Activated CD4-positive, alpha-beta T cell treated with anti-CD3 and anti-CD28 coated beads for 1 hour (primary cell): ENCODE measurements at regions not wholly inside any gene's neighbourhood (a gene's known extent, or its start where the extent isn't known, plus 50 kb on each side); places are given as distances from the start of the nearest gene placed in this dataset.

Experiments
- DNase-seq: peaks from one replicate; pipeline ENCODE4 v3.0.0-alpha.2; 2020

DNA sequence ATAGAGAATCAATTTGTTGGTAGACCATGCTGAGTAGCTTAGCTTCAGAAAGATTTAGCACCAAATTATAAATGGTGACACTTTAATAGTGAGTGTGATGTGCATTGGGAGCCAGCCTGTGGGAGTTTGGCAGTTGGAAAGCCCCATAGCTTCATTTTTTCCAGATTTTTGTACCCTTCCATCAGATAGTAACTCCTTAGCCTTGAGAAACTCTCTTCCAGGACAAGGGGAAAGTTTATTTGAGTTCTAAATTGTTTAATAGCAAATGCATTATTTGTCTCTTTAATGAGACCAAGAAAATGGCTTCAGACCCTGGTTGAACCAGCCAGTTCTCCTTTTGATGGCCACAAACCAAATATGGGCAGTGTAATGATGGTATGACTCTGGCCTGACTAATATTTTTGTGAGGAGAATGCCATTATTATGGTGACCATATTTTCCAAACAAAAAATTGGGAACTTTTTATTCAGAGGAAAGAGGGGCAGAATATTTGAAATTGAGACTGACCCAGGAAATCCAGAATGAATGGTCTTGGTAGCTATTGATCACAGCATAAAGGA, 49.8 kb downstream of the PLCE1 start:
- DNase-seq = no peak

GRCh38 chr10:94046098-94046497, 52.4 kb downstream of the PLCE1 start:
- no peak for DNase-seq

DNA sequence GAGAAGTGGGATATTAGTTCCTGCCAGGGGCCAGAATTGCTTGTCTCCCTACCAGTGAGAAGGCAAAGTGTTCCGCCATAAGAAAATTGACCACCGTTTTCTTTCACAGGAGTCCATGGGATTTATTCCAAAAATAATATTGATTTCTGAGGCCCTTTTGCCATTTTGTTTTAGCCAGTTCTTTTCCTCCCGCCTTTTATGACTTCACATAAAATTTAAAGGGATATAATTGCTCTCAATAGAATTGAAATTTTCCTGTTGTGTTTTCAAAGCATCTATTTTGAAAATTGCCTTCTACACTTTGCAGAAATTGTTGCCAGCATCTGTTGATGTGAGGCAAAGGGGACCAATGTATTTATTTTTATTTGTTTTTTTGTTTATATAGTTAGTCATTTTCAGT, 53.6 kb downstream of the PLCE1 start:
- DNase-seq = no peak

- DNase-seq = no peak
These were observed 56.2 kb downstream of the PLCE1 start for GRCh38 chr10:94049911-94050310.

GRCh38 chr10:94052281-94052680, 58.5 kb downstream of the PLCE1 start:
- no peak for DNase-seq

DNA sequence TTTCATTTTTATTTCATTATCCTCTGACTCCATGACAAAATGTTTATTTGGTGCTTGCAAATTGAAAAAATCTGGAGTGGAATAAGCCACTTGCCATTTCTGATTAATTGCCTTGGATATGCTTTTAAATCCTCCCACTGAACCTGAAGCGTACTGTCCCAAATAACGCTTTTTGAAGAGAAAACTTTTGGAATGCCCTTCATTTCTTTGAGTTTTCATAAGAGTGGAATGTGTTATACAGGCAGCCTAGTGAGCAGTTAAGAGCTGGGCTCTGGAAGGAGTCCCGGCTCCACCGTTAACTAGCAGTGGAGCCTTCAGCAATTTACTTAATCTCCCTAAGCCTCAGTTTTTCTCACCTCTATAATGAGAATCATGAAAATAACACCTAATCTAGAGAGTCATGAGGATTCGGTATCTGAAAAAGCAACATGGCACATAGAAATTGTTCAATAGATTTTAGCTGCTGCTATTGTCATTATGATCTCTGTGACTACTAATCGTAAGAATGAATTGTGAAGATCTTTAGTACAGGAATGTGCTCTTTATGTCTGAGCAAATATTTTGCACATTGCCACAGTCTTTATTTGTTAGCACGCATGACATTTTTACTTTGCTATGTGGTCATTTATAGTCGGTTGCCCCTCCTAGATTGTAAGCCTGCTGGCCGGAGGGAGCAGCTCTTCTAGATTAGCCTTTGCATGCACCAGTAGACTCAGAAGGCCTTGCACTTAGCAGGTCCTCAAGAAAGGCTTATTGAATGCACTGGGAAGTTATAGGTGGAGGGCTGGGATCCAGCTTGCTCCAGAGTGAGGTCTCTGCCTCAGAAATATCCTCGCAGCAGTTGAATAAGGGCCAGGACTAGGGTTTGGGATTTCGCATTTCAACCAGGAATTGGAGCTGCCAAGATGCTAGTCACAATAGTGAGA, 59.4 kb downstream of the PLCE1 start:
- DNase-seq = no peak

GRCh38 chr10:94059178-94059883, 65.6 kb downstream of the PLCE1 start:
- no peak for DNase-seq

GRCh38 chr10:94061026-94061425, 67.3 kb downstream of the PLCE1 start:
- no peak for DNase-seq

- no peak for DNase-seq
These were observed 68.9 kb downstream of the PLCE1 start for GRCh38 chr10:94062611-94063010.

DNA sequence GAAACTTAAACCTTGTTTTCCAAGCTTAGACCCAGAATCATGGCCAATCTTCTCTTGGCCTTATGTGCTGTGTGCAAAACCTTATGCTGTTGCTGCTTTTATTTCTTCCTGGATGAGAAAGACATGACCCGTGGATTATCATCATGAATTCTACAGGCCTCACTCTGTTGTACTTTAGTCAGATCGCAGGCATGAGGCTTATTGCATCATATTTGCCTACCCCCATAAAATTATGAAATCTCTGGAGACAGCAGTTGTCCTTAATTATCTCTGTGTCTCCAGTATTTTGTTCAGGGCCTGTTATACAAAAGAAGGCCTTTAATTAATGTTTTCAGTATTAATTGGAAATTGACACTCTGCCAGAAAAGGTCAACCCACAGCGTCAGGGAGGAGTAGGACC, 71.6 kb downstream of the PLCE1 start:
- DNase-seq = no peak

GRCh38 chr10:94065787-94066186, 72.1 kb downstream of the PLCE1 start:
- DNase-seq = no peak

DNA sequence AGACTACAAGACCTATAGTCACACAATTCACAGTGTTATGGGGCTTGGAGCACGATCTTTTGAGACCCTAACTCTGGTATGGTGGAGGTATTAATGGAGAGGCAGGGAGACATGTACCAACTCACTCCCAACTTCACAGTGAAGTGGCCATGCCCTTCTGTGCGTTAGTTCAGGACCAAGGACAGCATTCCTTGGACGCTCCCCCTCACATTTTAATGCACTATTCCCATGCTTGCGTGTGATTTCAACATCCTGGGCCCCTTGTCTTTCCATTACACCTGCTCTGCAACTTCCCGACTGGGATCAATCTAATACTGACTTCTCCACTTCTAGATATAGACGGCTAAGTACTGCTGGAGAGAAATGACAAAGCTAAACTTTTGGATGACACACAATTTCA, 72.7 kb downstream of the PLCE1 start:
- DNase-seq = no peak

DNA sequence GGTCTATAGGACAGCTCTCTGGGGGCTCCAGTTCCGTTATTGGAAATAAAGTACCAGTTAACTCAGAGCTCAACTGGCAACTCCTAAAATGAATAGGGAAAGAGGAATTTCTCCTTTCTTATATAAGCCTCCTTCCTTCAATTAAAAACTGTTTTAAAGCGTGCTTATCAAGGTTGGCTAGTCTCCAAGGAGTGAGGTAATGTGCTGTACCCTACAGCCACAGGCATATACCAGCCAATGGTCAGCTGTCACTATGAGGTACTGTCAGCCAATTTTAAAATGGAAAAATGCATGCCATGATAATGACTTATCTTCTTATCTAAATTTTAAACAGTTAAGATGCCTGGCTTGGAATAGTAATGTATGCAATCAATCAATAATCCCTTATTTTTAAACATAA, 76.2 kb downstream of the PLCE1 start:
- no peak for DNase-seq

DNA sequence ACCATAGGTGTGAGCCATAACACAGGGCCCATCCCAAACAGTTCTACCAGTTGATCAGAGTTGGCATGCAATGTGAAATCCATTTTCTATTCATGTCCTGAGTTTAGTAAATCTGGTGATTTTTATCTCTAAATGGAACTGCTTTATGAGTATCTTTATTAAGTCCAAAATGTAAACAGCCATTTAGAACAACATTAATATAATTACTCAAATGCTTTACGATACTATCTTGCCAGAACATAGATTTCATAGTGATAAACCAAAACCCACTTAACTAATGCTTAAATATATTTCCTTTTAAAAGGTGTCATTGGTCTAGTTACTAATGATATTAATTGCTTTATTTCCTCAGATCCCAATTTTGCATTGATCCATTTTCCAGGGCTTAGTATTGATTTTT, 80.7 kb downstream of the PLCE1 start:
- DNase-seq = no peak

GRCh38 chr10:94075506-94075905, 81.8 kb downstream of the PLCE1 start:
- no peak for DNase-seq

DNA sequence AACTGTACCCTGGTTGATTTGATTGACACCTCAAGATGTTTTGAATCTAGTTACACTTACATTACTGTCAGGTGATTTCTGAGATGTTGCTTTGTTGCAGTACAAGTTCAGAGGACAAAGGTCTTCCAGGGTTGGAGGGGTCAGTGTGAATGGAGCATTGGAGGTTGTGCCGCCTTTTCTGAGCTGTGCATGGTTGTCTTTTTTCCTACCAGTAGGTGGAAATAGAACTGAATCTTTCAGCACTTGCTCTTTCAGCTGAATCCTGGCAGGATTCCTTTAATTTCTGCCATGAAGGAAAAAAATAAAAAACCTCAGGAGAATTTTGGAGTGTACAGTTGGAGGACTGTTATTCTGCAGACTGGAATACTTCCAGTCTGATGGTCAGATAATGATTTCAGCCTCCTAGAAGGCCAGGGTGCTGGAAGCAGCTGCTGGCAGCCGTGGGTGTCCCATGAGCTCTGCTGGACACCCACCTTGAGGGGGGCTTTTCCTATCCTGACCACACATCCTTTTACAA, 82.7 kb downstream of the PLCE1 start:
- DNase-seq = no peak

- no peak for DNase-seq
These were observed 83.3 kb downstream of the PLCE1 start for GRCh38 chr10:94077042-94077441.

- no peak for DNase-seq
These were observed 86.4 kb downstream of the PLCE1 start for GRCh38 chr10:94080108-94080507.

- no peak for DNase-seq
These were observed 90.0 kb downstream of the PLCE1 start for GRCh38 chr10:94083662-94084265.

DNA sequence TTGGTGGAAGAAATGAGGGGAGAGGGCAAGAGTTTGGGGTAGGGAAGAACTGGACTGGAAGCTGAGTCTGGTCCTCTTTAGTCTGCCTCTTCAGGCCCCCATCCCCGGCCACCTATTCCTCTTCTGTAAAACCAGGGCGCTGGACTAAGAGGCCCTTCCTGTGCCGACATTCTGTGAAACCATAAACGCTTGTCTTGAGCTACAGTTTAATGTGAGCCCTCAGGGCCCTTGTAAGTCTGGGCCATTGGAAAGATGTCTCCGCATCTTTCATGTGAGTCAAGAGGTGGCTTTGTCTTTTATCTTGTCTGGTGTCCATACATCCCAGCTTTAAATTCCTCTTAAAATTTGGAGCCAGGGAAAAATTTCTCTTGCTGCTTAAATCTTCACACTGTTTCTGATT, 90.6 kb downstream of the PLCE1 start:
- no peak for DNase-seq

DNA sequence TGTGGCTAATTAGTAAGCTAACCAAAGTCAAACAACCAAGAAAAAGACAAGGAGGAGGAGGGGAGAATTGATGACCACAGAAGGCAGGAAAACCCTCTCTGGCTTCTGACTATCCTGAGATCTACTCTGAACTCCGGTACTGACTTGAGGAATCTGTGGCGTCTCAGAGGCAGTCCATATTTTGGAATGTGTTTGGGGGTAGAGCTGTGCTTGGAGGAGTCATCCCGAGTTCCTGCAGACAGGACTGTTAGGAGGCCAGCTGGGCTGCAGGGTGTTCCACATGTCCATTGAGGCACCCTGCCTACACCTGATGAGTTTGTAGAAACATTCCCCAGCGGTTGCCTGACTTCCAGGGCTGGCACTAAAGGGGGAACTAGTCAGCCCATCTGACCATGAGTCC, 91.6 kb downstream of the PLCE1 start:
- no peak for DNase-seq

- no peak for DNase-seq
These were observed 92.2 kb downstream of the PLCE1 start for GRCh38 chr10:94085766-94086437.

DNA sequence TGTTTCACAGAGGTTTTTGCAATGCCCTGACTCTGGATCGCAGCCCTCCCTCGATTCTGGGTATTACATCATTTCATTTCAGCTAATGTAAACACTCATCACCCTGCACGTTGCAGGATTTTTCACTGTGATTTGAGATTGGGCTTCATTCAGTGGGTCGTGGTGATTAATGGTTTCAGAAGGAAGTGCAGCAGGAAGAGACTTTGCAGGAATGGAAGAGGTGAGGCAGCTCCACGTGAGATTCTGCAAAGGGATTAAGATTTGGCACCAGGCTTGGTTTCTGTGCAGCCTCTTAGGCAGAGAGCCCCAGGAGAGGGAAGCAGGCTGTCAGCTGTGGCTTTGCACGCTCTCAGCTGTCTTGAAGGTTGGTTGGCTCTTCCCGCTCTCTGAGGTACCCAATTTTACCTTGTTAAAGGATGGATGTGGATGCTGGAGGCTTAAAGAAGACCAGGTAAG, 95.2 kb downstream of the PLCE1 start:
- DNase-seq = no peak
